Panc1 (cell line): ENCODE measurements at regions not wholly inside any gene's neighbourhood (a gene's known extent, or its start where the extent isn't known, plus 50 kb on each side); places are given as distances from the start of the nearest gene placed in this dataset.

Source experiments
- CTCF ChIP-seq: fragments of 450-650 bp; IDR thresholded peaks from 2 replicates; pipeline ENCODE4 v1.5.1; 2017; ENCODE audit warnings: mild to moderate bottlenecking
- POLR2AphosphoS5 ChIP-seq: IDR thresholded peaks from 2 replicates; pipeline ENCODE4 v1.6.1; 2012; ENCODE audit warnings: mild to moderate bottlenecking, low read depth, low read length, moderate library complexity
- REST ChIP-seq, 2 experiments: IDR thresholded peaks; 2 replicates each; pipeline ENCODE4 v1.6.1; 2011 to 2012; ENCODE audit warnings: low read depth in 2 of 2, control low read depth in 1 of 2, low read length in 1 of 2, mild to moderate bottlenecking in 1 of 2, moderate library complexity in 1 of 2; ENCODE audit not compliant: insufficient read depth in 1 of 2
- SIN3A ChIP-seq: IDR thresholded peaks from 2 replicates; pipeline ENCODE4 v1.6.1; 2012; ENCODE audit warnings: low read depth, mild to moderate bottlenecking, low read length, moderate library complexity, borderline replicate concordance; ENCODE audit not compliant: insufficient read depth

DNA sequence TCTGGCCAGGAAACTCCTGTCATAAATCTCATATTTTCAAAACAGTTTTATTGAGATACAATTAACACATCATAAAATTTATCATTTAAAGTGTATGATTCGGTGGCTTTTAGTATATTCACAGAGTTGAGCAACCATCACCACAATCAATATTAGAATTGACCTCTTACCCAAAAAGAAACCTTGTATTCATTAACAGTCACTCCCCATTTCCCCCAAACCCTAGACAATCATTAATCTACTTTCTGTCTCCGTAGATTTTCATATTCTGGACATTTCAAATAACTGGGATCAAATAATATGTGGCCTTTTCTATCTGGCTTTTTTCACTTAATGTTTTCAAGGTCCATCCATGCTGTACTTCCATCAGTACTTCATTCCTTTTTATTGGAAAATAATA lies 145.7 kb upstream of the RORA start:
- no peak for TF ChIP-seq CTCF
- TF ChIP-seq POLR2AphosphoS5, result no peak
- no peak for TF ChIP-seq SIN3A
- TF ChIP-seq REST (IDR thresholded peaks at IDR 0.05; ENCODE audit: insufficient read depth in 1 of 2, low read depth in 2 of 2, low read length in 1 of 2), result no peak
